ENCODE measurements at regions not wholly inside any gene's neighbourhood (a gene's known extent, or its start where the extent isn't known, plus 50 kb on each side); places are given as distances from the start of the nearest gene placed in this dataset.

GRCh38 chr16:85398050-85398451 lies 215.1 kb upstream of the GSE1 start:
- Histone ChIP-seq H3K9me2 (replicated peaks; ENCODE audit: low read depth, low read length) (no peaks in the 10 kb centered on the region), H4K20me1 (ENCODE audit: insufficient read depth, low read length, poor library complexity, severe bottlenecking) (no peaks in the 10 kb centered on the region), H2AFZ (ENCODE audit: low read length) (no peak overlapping the region), H3F3A (ENCODE audit: low read depth) (no peaks in the 10 kb centered on the region), H3K79me2 (ENCODE audit: insufficient read depth, low read length) (no peaks in the 10 kb centered on the region), H3K9ac (ENCODE audit: low read depth, low read length, poor library complexity, severe bottlenecking) (no peak overlapping the region), H3K4me2 (ENCODE audit: low read depth, low read length, poor library complexity, severe bottlenecking) (no peak overlapping the region), H3K9me3 (ENCODE audit: insufficient read depth, low read depth, low read length) (no peaks in the 10 kb centered on the region), H3K27me3 (ENCODE audit: insufficient read depth, low read length, poor library complexity, severe bottlenecking) (no peaks in the 10 kb centered on the region), H3K4me1 (ENCODE audit: insufficient read depth, low read length, poor library complexity, severe bottlenecking) (peaks cover 11% of the 10 kb centered on the region), H3K36me3 (ENCODE audit: insufficient read depth, low read length) (no peaks in the 10 kb centered on the region), H3K4me3 (ENCODE audit: low read length, poor library complexity, severe bottlenecking) (no peak overlapping the region)
- TF ChIP-seq CTCF (conservative IDR thresholded peaks at IDR 0.05; ENCODE audit: low read length) (no peak), EZH2phosphoT487 (IDR thresholded peaks at IDR 0.05; ENCODE audit: borderline replicate concordance) (no peak)

- no peak overlapping the region for H3K9ac ChIP-seq (ENCODE audit: low read depth, low read length, poor library complexity, severe bottlenecking)
- no peak overlapping the region for H3K4me2 ChIP-seq (ENCODE audit: low read depth, low read length, poor library complexity, severe bottlenecking)
- peaks cover 11% of the 10 kb centered on the region for H3K4me1 ChIP-seq (ENCODE audit: insufficient read depth, low read length, poor library complexity, severe bottlenecking)
These were observed 214.2 kb upstream of the GSE1 start for GRCh38 chr16:85398688-85399582.

GRCh38 chr16:85399583-85400284 lies 213.4 kb upstream of the GSE1 start:
- no peak overlapping the region for H3K4me2 ChIP-seq (ENCODE audit: low read depth, low read length, poor library complexity, severe bottlenecking)
- peaks cover 11% of the 10 kb centered on the region for H3K4me1 ChIP-seq (ENCODE audit: insufficient read depth, low read length, poor library complexity, severe bottlenecking)

More at GRCh38 chr16:85398688-85399582, 214.2 kb upstream of the GSE1 start:
- Histone ChIP-seq H3F3A (ENCODE audit: low read depth) (no peaks in the 10 kb centered on the region), H3K36me3 (ENCODE audit: insufficient read depth, low read length) (no peaks in the 10 kb centered on the region), H3K9me3 (ENCODE audit: insufficient read depth, low read depth, low read length) (no peaks in the 10 kb centered on the region), H3K27me3 (ENCODE audit: insufficient read depth, low read length, poor library complexity, severe bottlenecking) (no peaks in the 10 kb centered on the region), H2AFZ (ENCODE audit: low read length) (no peak overlapping the region), H3K4me3 (ENCODE audit: low read length, poor library complexity, severe bottlenecking) (no peak overlapping the region), H3K9me2 (replicated peaks; ENCODE audit: low read depth, low read length) (no peaks in the 10 kb centered on the region), H4K20me1 (ENCODE audit: insufficient read depth, low read length, poor library complexity, severe bottlenecking) (no peaks in the 10 kb centered on the region), H3K79me2 (ENCODE audit: insufficient read depth, low read length) (no peaks in the 10 kb centered on the region)
- TF ChIP-seq CTCF (conservative IDR thresholded peaks at IDR 0.05; ENCODE audit: low read length) (no peak), EZH2phosphoT487 (IDR thresholded peaks at IDR 0.05; ENCODE audit: borderline replicate concordance) (no peak)

More at GRCh38 chr16:85399583-85400284, 213.4 kb upstream of the GSE1 start:
- TF ChIP-seq EZH2phosphoT487 (IDR thresholded peaks at IDR 0.05; ENCODE audit: borderline replicate concordance) (no peak), CTCF (conservative IDR thresholded peaks at IDR 0.05; ENCODE audit: low read length) (no peak)
- no peak overlapping the region for H3K4me3 ChIP-seq (ENCODE audit: low read length, poor library complexity, severe bottlenecking)
- no peak overlapping the region for H2AFZ ChIP-seq (ENCODE audit: low read length)
- no peak overlapping the region for H3K9ac ChIP-seq (ENCODE audit: low read depth, low read length, poor library complexity, severe bottlenecking)
- no peaks in the 10 kb centered on the region for H3K9me3 ChIP-seq (ENCODE audit: insufficient read depth, low read depth, low read length)
- H3K36me3 ChIP-seq (ENCODE audit: insufficient read depth, low read length) = no peaks in the 10 kb centered on the region
- H3K79me2 ChIP-seq (ENCODE audit: insufficient read depth, low read length) = no peaks in the 10 kb centered on the region
- H4K20me1 ChIP-seq (ENCODE audit: insufficient read depth, low read length, poor library complexity, severe bottlenecking) = no peaks in the 10 kb centered on the region
- no peaks in the 10 kb centered on the region for H3F3A ChIP-seq (ENCODE audit: low read depth)
- no peaks in the 10 kb centered on the region for H3K27me3 ChIP-seq (ENCODE audit: insufficient read depth, low read length, poor library complexity, severe bottlenecking)
- no peaks in the 10 kb centered on the region for H3K9me2 ChIP-seq (replicated peaks; ENCODE audit: low read depth, low read length)

Data from Loucy (cell line).